Retinal pigment epithelial cell (primary cell): ENCODE measurements at regions not wholly inside any gene's neighbourhood (a gene's known extent, or its start where the extent isn't known, plus 50 kb on each side); places are given as distances from the start of the nearest gene placed in this dataset.

Experiments
- DNase-seq: peaks from one replicate; pipeline ENCODE4 v3.0.0-alpha.2; 2010; ENCODE audit warnings: low read depth
- H3K4me3 ChIP-seq: 2 replicates; pipeline ENCODE4 v1.5.1; 2011; ENCODE audit warnings: mild to moderate bottlenecking, low read length, control low read depth, moderate library complexity
- TF ChIP-seq, protein P1 (sequence below): conservative IDR thresholded peaks from 2 replicates; pipeline ENCODE4 v1.5.1; 2011; ENCODE audit warnings: low read depth, low read length, control low read depth, inconsistent platforms

DNA sequence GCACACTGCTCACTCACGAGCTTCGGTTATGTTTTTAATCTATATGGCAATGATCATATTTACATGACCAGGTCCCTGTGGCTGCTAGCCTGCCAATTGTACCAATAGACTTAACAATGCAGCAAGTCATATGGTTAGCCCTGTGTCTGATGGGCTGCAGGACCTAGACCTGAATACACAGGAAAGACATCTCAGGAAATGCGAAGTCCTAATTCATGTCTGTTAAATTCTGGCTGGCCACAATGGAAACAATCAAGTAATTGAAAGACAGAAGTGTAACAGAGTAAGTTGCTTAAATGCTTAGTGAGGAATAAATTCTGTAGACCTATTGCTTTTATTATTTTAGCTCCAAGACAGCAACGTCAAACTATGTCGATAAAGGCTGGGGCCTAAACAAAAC lies 112.4 kb upstream of the FZD8 start:
- TF ChIP-seq, protein P1, sequence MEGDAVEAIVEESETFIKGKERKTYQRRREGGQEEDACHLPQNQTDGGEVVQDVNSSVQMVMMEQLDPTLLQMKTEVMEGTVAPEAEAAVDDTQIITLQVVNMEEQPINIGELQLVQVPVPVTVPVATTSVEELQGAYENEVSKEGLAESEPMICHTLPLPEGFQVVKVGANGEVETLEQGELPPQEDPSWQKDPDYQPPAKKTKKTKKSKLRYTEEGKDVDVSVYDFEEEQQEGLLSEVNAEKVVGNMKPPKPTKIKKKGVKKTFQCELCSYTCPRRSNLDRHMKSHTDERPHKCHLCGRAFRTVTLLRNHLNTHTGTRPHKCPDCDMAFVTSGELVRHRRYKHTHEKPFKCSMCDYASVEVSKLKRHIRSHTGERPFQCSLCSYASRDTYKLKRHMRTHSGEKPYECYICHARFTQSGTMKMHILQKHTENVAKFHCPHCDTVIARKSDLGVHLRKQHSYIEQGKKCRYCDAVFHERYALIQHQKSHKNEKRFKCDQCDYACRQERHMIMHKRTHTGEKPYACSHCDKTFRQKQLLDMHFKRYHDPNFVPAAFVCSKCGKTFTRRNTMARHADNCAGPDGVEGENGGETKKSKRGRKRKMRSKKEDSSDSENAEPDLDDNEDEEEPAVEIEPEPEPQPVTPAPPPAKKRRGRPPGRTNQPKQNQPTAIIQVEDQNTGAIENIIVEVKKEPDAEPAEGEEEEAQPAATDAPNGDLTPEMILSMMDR, result no peak
- DNase-seq, result no peak

DNA sequence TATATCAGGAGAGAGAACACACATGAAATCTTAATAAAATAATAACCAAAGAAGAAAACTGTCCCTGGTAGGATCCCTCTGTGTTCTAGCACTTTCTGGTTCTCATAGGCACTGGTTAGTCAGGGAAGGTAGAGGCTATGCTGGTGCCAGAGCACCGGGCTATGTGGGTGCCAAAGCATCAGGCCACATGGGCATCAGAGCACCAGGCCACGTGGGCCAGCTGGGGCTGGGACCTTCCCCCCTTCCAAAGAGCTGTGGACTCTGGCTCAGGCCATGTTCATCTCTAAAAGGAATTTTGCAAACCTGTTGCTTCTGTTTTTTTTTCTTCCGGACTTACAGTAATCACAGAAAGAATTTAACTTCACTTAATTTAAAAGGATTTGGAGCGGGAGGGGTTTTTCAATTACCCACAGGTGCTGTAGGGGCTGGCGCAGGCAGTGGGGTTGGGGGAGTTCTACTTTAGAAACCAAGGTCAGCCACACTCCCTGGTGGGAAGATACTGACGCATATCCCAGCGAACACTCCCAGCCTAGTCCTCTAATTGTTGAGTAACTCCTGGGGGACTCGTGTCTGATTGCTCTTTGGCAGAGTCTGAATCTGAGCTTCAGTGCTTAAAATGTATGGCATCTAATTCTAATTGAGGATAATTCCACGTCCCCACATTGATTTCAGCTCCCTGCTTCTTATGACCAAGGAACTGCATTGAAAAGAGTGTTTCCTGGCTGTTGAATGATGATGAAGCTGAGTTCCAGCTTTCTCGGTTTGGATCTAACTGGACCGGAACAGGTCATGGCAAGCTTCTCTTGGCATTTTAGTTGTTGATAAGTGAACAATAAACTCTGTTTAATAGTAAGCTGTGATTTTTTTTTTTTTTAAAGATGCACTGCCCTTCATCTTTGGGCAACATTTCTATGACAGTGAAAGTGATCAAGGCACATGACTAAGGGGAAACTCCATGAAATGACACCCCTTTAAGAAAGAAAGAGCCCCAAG lies 110.7 kb upstream of the FZD8 start:
- no peak overlapping the region for H3K4me3 ChIP-seq
- no peak for DNase-seq
- TF ChIP-seq, protein P1, result no peak

More for the DNA sequence above, 112.4 kb upstream of the FZD8 start:
- no peak overlapping the region for H3K4me3 ChIP-seq

DNA sequence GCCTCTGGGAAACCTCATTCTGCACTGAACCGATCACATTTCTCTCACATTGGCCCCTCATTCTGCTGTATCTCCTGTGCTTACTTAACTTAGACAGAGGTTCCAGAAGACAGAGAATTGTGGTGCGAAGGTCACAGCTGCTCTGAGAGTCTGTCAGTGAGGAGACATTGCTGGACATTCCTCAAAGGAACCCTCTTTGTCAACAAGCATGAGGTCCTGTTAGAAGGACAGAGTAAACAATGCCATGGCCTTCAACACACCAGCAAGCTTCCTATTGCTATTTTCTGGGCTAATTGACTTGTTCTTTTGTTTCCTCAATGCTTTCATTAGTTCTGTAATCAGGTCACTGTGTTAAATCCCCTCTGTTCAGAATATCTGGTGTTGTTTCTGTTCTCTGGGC lies 109.3 kb upstream of the FZD8 start:
- no peak for DNase-seq
- H3K4me3 ChIP-seq, result no peak overlapping the region
- TF ChIP-seq, protein P1, result no peak

GRCh38 chr10:35749230-35749629 lies 107.1 kb upstream of the FZD8 start:
- TF ChIP-seq, protein P1, result no peak
- DNase-seq, result no peak
- H3K4me3 ChIP-seq, result no peak overlapping the region

DNA sequence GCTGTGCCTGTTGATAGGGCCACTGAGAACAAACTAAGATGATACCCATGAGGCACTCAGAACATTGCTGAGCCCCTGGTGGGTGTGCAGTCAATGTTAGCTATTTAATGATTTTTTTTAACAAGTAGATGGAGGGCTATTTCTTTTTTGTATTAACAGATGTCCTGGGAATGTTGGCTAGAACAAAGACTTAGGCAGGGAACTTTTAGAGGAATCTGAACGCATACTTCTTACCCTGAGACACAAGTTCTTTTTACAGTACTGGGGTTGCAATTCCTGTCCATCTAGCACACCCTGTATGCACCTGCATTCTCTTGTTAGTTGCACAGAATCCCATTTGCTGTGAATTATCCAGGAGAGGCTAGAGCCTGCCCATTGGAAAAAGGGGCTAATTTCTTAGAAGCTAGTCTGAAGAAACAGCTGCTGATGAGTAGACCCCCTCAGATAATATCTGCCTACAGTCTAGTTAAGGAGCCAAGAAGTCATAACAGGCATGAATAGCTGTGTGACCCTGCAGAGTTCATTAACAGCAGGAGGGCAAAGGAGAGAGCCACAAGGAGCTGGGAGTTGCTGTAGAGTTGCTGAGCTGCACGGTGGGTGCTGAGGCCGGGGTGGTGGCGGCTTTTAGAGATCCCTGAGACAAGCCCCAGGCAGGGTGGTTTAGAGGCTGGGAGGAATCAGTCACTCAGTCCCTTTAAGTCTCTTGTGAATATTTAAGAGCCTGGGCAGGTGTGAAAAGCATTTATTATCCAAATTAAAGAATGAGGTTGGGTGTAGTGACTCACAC lies 103.7 kb upstream of the FZD8 start:
- TF ChIP-seq, protein P1, result no peak
- H3K4me3 ChIP-seq, result no peak overlapping the region
- no peak for DNase-seq

DNA sequence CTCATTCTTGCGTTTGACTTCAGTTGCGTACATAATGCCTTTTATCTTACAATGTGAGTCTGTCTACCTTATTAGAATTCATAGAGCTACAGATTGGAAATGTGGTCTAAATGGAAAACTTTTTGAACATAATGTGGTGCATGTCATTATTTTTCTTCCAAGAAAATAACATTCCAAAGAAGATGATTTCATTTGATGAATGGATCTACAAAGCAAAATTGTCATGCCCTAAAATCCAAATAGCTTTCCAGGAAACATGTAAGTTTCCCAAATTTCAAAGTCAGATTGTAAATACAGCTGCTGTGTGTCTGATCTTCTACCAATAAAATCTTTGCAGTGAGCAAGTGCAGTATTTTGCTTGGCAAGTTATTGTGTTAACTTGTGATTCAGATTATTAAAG lies 101.8 kb upstream of the FZD8 start:
- TF ChIP-seq, protein P1, result no peak
- H3K4me3 ChIP-seq, result no peak overlapping the region
- DNase-seq, result no peak
